LNCAP (cell line): ENCODE measurements at regions not wholly inside any gene's neighbourhood (a gene's known extent, or its start where the extent isn't known, plus 50 kb on each side); places are given as distances from the start of the nearest gene placed in this dataset.
A peak's percentile ranks its signal among the peaks of the same experiment; 100 is the strongest.

Source experiments
- TF ChIP-seq, protein P1 (sequence below): fragments of 450-650 bp; IDR thresholded peaks from 2 replicates; pipeline ENCODE4 v1.5.1; 2017; ENCODE audit warnings: mild to moderate bottlenecking

DNA sequence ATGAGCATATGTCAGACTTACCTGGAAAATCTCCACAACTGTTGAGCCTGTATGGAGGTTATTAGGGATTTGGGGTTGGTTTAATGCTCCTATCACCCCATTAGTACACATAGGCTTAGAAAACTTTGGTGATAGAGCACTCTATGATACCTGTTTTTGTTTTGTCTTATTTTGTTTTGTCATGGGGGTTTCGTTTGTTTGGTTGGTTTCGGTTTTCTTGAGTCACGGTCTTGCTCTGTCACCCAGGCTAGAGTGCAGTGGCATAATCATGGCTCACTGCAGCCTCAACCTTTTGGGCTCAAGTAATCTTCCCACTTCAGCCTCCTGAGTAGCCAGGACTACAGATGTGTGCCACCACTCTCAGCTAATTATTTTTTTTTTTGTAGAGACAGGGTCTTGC is 70.0 kb downstream of the MZT1 start:
- TF ChIP-seq, protein P1, sequence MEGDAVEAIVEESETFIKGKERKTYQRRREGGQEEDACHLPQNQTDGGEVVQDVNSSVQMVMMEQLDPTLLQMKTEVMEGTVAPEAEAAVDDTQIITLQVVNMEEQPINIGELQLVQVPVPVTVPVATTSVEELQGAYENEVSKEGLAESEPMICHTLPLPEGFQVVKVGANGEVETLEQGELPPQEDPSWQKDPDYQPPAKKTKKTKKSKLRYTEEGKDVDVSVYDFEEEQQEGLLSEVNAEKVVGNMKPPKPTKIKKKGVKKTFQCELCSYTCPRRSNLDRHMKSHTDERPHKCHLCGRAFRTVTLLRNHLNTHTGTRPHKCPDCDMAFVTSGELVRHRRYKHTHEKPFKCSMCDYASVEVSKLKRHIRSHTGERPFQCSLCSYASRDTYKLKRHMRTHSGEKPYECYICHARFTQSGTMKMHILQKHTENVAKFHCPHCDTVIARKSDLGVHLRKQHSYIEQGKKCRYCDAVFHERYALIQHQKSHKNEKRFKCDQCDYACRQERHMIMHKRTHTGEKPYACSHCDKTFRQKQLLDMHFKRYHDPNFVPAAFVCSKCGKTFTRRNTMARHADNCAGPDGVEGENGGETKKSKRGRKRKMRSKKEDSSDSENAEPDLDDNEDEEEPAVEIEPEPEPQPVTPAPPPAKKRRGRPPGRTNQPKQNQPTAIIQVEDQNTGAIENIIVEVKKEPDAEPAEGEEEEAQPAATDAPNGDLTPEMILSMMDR, result no peak

DNA sequence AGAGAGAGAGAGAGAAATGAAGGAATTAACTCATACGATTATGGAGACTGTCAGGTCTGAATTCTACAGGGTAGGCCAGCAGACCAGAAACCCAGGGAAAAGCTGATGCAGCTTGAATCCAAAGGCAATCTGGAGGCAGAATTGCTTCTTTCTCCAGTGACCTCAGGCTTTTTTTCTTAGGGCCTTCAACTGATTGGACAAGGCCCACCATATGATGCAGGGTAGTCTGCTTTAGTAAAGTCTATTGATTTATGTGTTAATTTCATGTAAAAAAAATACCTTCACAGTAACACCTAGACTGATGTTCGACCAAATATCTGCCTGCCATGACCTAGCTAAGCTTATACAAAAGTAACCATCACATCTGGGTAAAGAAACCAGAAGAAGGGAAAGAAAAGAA is 71.1 kb downstream of the MZT1 start:
- TF ChIP-seq, protein P1, result no peak

DNA sequence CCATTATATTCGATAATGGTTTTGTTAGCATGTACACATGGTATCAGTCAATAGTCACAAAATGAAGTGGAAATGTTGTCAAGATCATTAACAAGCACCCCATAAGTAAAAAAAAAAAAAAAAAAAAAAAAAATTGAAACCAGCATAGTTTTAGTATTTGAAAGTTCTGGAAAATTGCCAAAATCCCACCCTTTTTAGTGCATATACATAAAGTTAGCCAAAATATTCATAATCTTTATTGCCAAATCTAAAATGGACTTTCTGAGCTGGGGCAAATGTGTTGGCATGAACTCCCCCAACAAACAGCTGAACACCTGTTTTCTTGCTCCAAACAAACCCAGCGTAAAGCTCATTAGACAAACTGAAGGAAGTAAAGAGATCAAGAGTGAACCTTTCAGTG is 73.9 kb downstream of the MZT1 start:
- TF ChIP-seq, protein P1, result no peak

DNA sequence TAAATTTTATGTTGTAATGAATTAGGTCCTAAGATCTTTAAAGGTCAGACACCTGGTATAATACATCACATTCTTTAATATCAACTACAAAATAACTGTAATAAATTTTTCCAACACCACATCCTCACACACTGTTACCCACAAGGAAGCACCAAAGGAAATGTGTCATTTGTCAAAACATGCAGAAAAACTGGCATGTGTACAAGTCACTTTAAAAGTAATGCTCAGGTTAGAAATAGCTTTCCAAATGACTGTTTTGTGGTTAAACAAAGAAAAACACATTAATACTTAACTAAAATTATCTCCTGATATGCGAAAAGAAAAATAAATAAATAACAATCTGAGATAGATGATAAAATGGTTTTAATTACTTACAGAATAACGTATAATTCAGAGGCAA is 74.7 kb downstream of the MZT1 start:
- TF ChIP-seq, protein P1, result no peak

DNA sequence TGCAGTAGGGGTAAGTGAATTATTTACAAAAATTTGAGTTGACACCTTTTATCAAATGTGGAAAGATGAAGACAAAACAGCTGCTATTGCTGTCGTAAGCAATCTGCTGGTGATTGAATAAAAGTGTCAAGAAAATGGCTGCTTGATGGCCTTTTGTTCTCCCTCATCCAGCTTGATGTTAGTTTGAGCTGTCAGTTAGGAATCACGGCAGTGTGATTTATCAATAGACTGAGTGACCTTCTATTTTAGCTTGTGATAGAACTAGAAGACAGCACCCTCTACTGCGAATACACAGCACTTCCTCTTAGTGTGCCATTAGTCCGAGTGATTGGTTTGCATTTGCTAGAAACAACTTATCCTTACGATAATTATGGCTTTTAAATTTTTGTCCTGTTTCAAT is 76.3 kb downstream of the MZT1 start:
- TF ChIP-seq, protein P1, result no peak

DNA sequence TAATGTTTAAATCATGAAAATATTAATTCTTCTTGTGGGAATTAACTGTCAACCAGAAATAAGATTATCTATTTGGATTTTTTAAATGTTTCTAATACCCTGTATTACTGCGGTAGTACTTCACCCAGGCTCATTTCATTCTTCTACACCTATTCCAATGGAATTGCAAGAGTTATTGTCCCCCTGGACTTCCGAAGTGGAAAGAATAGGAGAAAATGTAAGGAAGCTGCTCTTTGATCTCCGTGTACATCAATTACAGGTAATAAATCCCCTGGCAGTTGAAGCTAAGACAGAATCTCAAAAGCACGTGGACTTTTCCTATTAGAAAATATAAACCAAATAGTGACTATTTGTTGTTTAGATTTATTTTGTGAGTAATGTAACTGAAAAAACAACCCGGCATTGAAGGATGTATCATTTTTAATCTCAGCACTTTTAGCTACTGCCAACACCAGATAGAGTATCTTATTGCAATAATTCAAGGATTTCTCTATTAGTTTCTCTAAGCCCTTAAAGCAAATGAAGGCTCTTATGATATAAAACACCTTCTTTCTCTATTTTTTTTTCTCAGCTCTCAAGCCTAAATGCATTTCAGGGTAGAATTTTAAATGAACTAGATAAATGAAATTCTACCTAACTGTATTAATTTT is 77.3 kb downstream of the MZT1 start:
- TF ChIP-seq, protein P1, result no peak

DNA sequence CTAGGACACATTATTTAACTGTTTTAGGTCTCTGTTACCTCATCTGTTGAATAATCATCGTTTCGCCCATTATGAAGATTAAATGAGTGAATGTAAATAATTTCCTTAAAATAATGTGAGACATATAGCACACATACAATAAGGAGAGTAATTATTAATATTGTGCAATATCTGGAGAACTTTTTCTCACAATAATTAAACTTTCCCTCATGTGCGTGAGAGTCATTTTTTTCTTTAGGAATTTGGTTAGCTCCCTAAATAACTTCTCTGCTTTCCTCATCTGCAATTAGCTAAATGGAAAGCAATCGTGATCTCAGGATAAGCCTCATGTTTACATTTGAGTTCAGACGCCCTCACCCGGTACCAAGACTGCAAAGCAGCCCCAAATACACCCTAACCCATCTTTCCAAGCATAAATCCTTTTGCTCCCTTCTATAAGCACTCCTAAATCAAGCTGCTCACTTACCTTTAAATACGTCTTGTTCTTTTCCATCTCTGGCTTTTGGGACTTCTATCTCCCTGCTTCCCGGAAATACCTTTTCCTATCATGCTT is 78.8 kb downstream of the MZT1 start:
- TF ChIP-seq, protein P1, result peak; percentile 13; the same call in 1 of the 2 replicates
